Activated CD8-positive, alpha-beta T cell treated with anti-CD3 and anti-CD28 coated beads for 36 hours (primary cell): ENCODE measurements at regions not wholly inside any gene's neighbourhood (a gene's known extent, or its start where the extent isn't known, plus 50 kb on each side); places are given as distances from the start of the nearest gene placed in this dataset.

ENCODE experiments used
- ATAC-seq: fragments of 200-7000 bp; cut with Tn5 transposase; one replicate; pipeline ENCODE4 v1.10.0; 2021; ENCODE audit warnings: mild to moderate bottlenecking, moderate library complexity
- CTCF ChIA-PET: fragments of 350-600 bp; sonication (Branson Sonifier 250); formaldehyde crosslinking; loops from one replicate; lab custom pipeline; 2021; ENCODE audit warnings: antibody characterized with exemption; lab: Charles Lee
- POLR2A ChIA-PET: fragments of 350-600 bp; sonication (Branson Sonifier 250); formaldehyde crosslinking; loops from one replicate; lab custom pipeline; 2021; ENCODE audit warnings: antibody characterized with exemption; lab: Charles Lee
- DNase-seq: peaks from one replicate; pipeline ENCODE4 v3.0.0-alpha.2; 2020
- H3K27ac Mint-ChIP-seq: one replicate; pipeline ENCODE4 v1.8.0; 2021; ENCODE audit warnings: mild to moderate bottlenecking, mixed read lengths
- H3K27me3 Mint-ChIP-seq: one replicate; pipeline ENCODE4 v1.8.0; 2021; ENCODE audit warnings: mixed read lengths
- H3K36me3 Mint-ChIP-seq: one replicate; pipeline ENCODE4 v1.8.0; 2021; ENCODE audit warnings: low read depth, mixed read lengths
- H3K4me1 Mint-ChIP-seq: one replicate; pipeline ENCODE4 v1.8.0; 2021; ENCODE audit warnings: low read depth, mixed read lengths
- H3K4me3 Mint-ChIP-seq: one replicate; pipeline ENCODE4 v1.8.0; 2021; ENCODE audit warnings: mild to moderate bottlenecking, moderate library complexity, mixed read lengths
- H3K9me3 Mint-ChIP-seq: one replicate; pipeline ENCODE4 v1.8.0; 2021; ENCODE audit warnings: mixed read lengths
- CTCF ChIP-seq: fragments of 200-600 bp; IDR thresholded peaks from one replicate; pipeline ENCODE4 v1.8.0; 2022; ENCODE audit warnings: antibody characterized with exemption, mild to moderate bottlenecking
- intact Hi-C: fragments of 100-400 bp; cut with micrococcal nuclease; formaldehyde crosslinking; loops from one replicate; pipeline ENCODE4 v1.10.0; 2022

GRCh38 chr14:38336298-38336697 is 80.4 kb upstream of the CLEC14A start:
- no peak for TF ChIP-seq CTCF
- Mint-ChIP-seq H3K9me3 (no peaks in the 10 kb centered on the region), H3K4me1 (no peaks in the 10 kb centered on the region), H3K27ac (no peak overlapping the region), H3K4me3 (no peak overlapping the region), H3K36me3 (no peaks in the 10 kb centered on the region), H3K27me3 (no peaks in the 10 kb centered on the region)
- POLR2A ChIA-PET = no interaction called here
- DNase-seq (no peak), ATAC-seq (no peak)
- intact Hi-C loops = no loop called here
- CTCF ChIA-PET = no interaction called here

- peaks cover 4% of the 10 kb centered on the region for H3K9me3 Mint-ChIP-seq
- peaks cover 1% of the 10 kb centered on the region for H3K27me3 Mint-ChIP-seq
- POLR2A ChIA-PET = interaction anchor here (0.5 kb wide), 1 partner anchor 1171 kb away, joined by 3 read pairs; no protein-coding TSS in a partner anchor
- no peak for DNase-seq
- no peaks in the 10 kb centered on the region for H3K36me3 Mint-ChIP-seq
- no peak for TF ChIP-seq CTCF
- H3K27ac Mint-ChIP-seq = no peak overlapping the region
- no peaks in the 10 kb centered on the region for H3K4me1 Mint-ChIP-seq
- CTCF ChIA-PET = no interaction called here
- no peak overlapping the region for H3K4me3 Mint-ChIP-seq
- intact Hi-C loops = no loop called here
- no peak for ATAC-seq
Observed at GRCh38 chr14:38330275-38330674, 74.4 kb upstream of the CLEC14A start.

GRCh38 chr14:38329246-38329645 is 73.4 kb upstream of the CLEC14A start:
- H3K9me3 Mint-ChIP-seq = peaks cover 4% of the 10 kb centered on the region
- CTCF ChIA-PET = no interaction called here
- no peaks in the 10 kb centered on the region for H3K4me1 Mint-ChIP-seq
- H3K36me3 Mint-ChIP-seq = no peaks in the 10 kb centered on the region
- POLR2A ChIA-PET = no interaction called here
- H3K27ac Mint-ChIP-seq = no peak overlapping the region
- H3K27me3 Mint-ChIP-seq = peaks cover 1% of the 10 kb centered on the region
- TF ChIP-seq CTCF = no peak
- no peak for DNase-seq
- H3K4me3 Mint-ChIP-seq = no peak overlapping the region
- no peak for ATAC-seq
- intact Hi-C loops = no loop called here

GRCh38 chr14:38316922-38317321 is 61.0 kb upstream of the CLEC14A start:
- H3K4me3 Mint-ChIP-seq = no peak overlapping the region
- no peaks in the 10 kb centered on the region for H3K9me3 Mint-ChIP-seq
- H3K27ac Mint-ChIP-seq = no peak overlapping the region
- H3K4me1 Mint-ChIP-seq = no peaks in the 10 kb centered on the region
- H3K27me3 Mint-ChIP-seq = peaks cover 7% of the 10 kb centered on the region
- H3K36me3 Mint-ChIP-seq = no peaks in the 10 kb centered on the region
- ChIA-PET CTCF (no interaction called here), POLR2A (no interaction called here)
- no peak for TF ChIP-seq CTCF
- intact Hi-C loops = no loop called here
- no peak for ATAC-seq
- DNase-seq = no peak

GRCh38 chr14:38311655-38312054 is 55.8 kb upstream of the CLEC14A start:
- CTCF ChIA-PET = no interaction called here
- POLR2A ChIA-PET = no interaction called here
- H3K27ac Mint-ChIP-seq = no peak overlapping the region
- H3K9me3 Mint-ChIP-seq = no peaks in the 10 kb centered on the region
- TF ChIP-seq CTCF = no peak
- no peaks in the 10 kb centered on the region for H3K36me3 Mint-ChIP-seq
- ATAC-seq (no peak), DNase-seq (no peak)
- intact Hi-C loops = no loop called here
- no peak overlapping the region for H3K4me3 Mint-ChIP-seq
- H3K4me1 Mint-ChIP-seq = no peaks in the 10 kb centered on the region
- H3K27me3 Mint-ChIP-seq = peaks cover 2% of the 10 kb centered on the region
